Left ventricle myocardium inferior (tissue), 1 donor: ENCODE measurements at regions not wholly inside any gene's neighbourhood (a gene's known extent, or its start where the extent isn't known, plus 50 kb on each side); places are given as distances from the start of the nearest gene placed in this dataset.
"Not testable (repeated sequence)": the region's sequence is repeated elsewhere in the genome, so short reads cannot be mapped to it uniquely, and the experiment has no call there.

ENCODE experiments used
- DNase-seq: peaks from one replicate; pipeline ENCODE4 v3.0.0-alpha.2; 2020
- H3K27ac ChIP-seq: fragments of 200-600 bp; replicated peaks from 2 replicates; pipeline ENCODE4 v1.8.0; 2021
- H3K27me3 ChIP-seq: fragments of 200-600 bp; 2 replicates; pipeline ENCODE4 v1.8.0; 2021; ENCODE audit warnings: low read depth
- H3K36me3 ChIP-seq: fragments of 200-600 bp; 2 replicates; pipeline ENCODE4 v1.8.0; 2021
- H3K4me1 ChIP-seq: fragments of 200-600 bp; 2 replicates; pipeline ENCODE4 v1.8.0; 2021
- H3K4me3 ChIP-seq: fragments of 200-600 bp; 2 replicates; pipeline ENCODE4 v1.8.0; 2021; ENCODE audit warnings: mild to moderate bottlenecking, moderate library complexity
- H3K9me3 ChIP-seq: fragments of 200-600 bp; replicated peaks from 2 replicates; pipeline ENCODE4 v1.8.0; 2021
- CTCF ChIP-seq: fragments of 200-600 bp; IDR thresholded peaks from 2 replicates; pipeline ENCODE4 v1.8.0; 2021; ENCODE audit warnings: antibody characterized with exemption, mild to moderate bottlenecking, borderline replicate concordance
- intact Hi-C: fragments of 100-400 bp; cut with micrococcal nuclease; formaldehyde crosslinking; loops from one replicate; pipeline ENCODE4 v1.11.0; 2022
- donor health status: DM: no; HTN: yes; CAD: no; lungs with severe emphysema.

GRCh38 chr3:34073111-34073510 lies 274.7 kb downstream of the PDCD6IP start:
- Histone ChIP-seq H3K9me3 (no peaks in the 10 kb centered on the region), H3K27ac (no peak overlapping the region), H3K27me3 (peaks cover 4% of the 10 kb centered on the region), H3K4me1 (no peaks in the 10 kb centered on the region), H3K4me3 (no peak overlapping the region), H3K36me3 (no peaks in the 10 kb centered on the region)
- TF ChIP-seq CTCF, result no peak
- no peak for DNase-seq
- intact Hi-C loops, result no loop called here

- no peaks in the 10 kb centered on the region for H3K36me3 ChIP-seq
- H3K9me3 ChIP-seq, result no peaks in the 10 kb centered on the region
- H3K27ac ChIP-seq, result no peak overlapping the region
- TF ChIP-seq CTCF, result no peak
- peaks cover 4% of the 10 kb centered on the region for H3K27me3 ChIP-seq
- no peak for DNase-seq
- H3K4me3 ChIP-seq, result no peak overlapping the region
- no peaks in the 10 kb centered on the region for H3K4me1 ChIP-seq
- intact Hi-C loops, result no loop called here
These were observed 275.5 kb downstream of the PDCD6IP start for GRCh38 chr3:34073961-34074360.

- intact Hi-C loops, result no loop called here
- Histone ChIP-seq H3K4me3 (no peak overlapping the region), H3K36me3 (no peaks in the 10 kb centered on the region), H3K9me3 (peaks cover 8% of the 10 kb centered on the region), H3K4me1 (no peaks in the 10 kb centered on the region), H3K27me3 (no peaks in the 10 kb centered on the region), H3K27ac (no peak overlapping the region)
- no peak for DNase-seq
- TF ChIP-seq CTCF, result no peak
These were observed 277.5 kb downstream of the PDCD6IP start for GRCh38 chr3:34075975-34076374.

GRCh38 chr3:34077417-34078195 lies 279.2 kb downstream of the PDCD6IP start:
- H3K4me3 ChIP-seq, result no peak overlapping the region
- H3K9me3 ChIP-seq, result peaks cover 8% of the 10 kb centered on the region
- no peak for TF ChIP-seq CTCF
- no peaks in the 10 kb centered on the region for H3K27me3 ChIP-seq
- H3K36me3 ChIP-seq, result no peaks in the 10 kb centered on the region
- intact Hi-C loops, result no loop called here
- H3K4me1 ChIP-seq, result no peaks in the 10 kb centered on the region
- H3K27ac ChIP-seq, result no peak overlapping the region
- no peak for DNase-seq

- no peak for DNase-seq
- Histone ChIP-seq H3K27ac (no peak overlapping the region), H3K9me3 (peaks cover 8% of the 10 kb centered on the region), H3K27me3 (no peaks in the 10 kb centered on the region), H3K4me1 (no peaks in the 10 kb centered on the region), H3K36me3 (no peaks in the 10 kb centered on the region), H3K4me3 (no peak overlapping the region)
- TF ChIP-seq CTCF, result no peak
- intact Hi-C loops, result no loop called here
These were observed 280.0 kb downstream of the PDCD6IP start for GRCh38 chr3:34078418-34078817.

- H3K4me1 ChIP-seq, intact Hi-C loops, H3K36me3 ChIP-seq, H3K27ac ChIP-seq, DNase-seq, H3K27me3 ChIP-seq, H3K4me3 ChIP-seq: not testable (repeated sequence)
- peaks cover 12% of the 10 kb centered on the region for H3K9me3 ChIP-seq
These were observed 281.4 kb downstream of the PDCD6IP start for GRCh38 chr3:34079849-34080248.

- H3K36me3 ChIP-seq, H3K4me1 ChIP-seq, H3K27ac ChIP-seq, intact Hi-C loops, DNase-seq, H3K4me3 ChIP-seq, H3K27me3 ChIP-seq: not testable (repeated sequence)
- peaks cover 10% of the 10 kb centered on the region for H3K9me3 ChIP-seq
These were observed 291.9 kb downstream of the PDCD6IP start for GRCh38 chr3:34090379-34090778.
